CD4-positive, alpha-beta T cell (primary cell): ENCODE measurements at regions not wholly inside any gene's neighbourhood (a gene's known extent, or its start where the extent isn't known, plus 50 kb on each side); places are given as distances from the start of the nearest gene placed in this dataset.

ENCODE experiments used
- ATAC-seq: fragments of 200-7000 bp; cut with Tn5 transposase; one replicate; pipeline ENCODE4 v1.10.0; 2022; ENCODE audit warnings: mild to moderate bottlenecking; ENCODE audit not compliant: poor library complexity
- CTCF ChIA-PET: fragments of 350-600 bp; sonication (Branson Sonifier 250); formaldehyde crosslinking; loops from one replicate; lab custom pipeline; 2021; ENCODE audit warnings: antibody characterized with exemption, inconsistent platforms; lab: Charles Lee
- POLR2A ChIA-PET: fragments of 350-600 bp; sonication (Branson Sonifier 250); formaldehyde crosslinking; loops from one replicate; lab custom pipeline; 2021; ENCODE audit warnings: antibody characterized with exemption, inconsistent platforms; lab: Charles Lee
- DNase-seq, 14 experiments: peaks; one replicate each; pipeline ENCODE4 v3.0.0-alpha.2; 2013 to 2020; ENCODE audit warnings: mixed read lengths in 2 of 14
- H3K27ac ChIP-seq, 2 donors: one replicate each; pipeline versions ENCODE4 v1.5.1 to v1.7.0; 2013; ENCODE audit warnings: low read length in 2 of 2, low read depth in 1 of 2, mild to moderate bottlenecking in 1 of 2
- H3K27me3 ChIP-seq, 2 experiments: 1 replicate in 1 of 2; 2 replicates in 1 of 2; pipeline versions ENCODE4 v1.6.1 to v1.7.0; 2013; ENCODE audit warnings: low read length in 2 of 2, control low read depth in 1 of 2, mild to moderate bottlenecking in 1 of 2, moderate library complexity in 1 of 2; ENCODE audit not compliant: insufficient read depth in 2 of 2, control insufficient read depth in 1 of 2
- H3K36me3 ChIP-seq: one replicate; pipeline ENCODE4 v1.6.1; 2013; ENCODE audit warnings: low read length, control low read depth; ENCODE audit not compliant: insufficient read depth
- H3K4me1 ChIP-seq: one replicate; pipeline ENCODE4 v1.6.1; 2013; ENCODE audit warnings: low read length, control low read depth; ENCODE audit not compliant: insufficient read depth
- H3K4me3 ChIP-seq: one replicate; pipeline ENCODE4 v1.5.1; 2013; ENCODE audit warnings: mild to moderate bottlenecking, low read length, moderate library complexity
- H3K9me3 ChIP-seq, 2 experiments: 1 replicate in 1 of 2; 2 replicates in 1 of 2; pipeline versions ENCODE4 v1.6.1 to v1.7.0; 2013; ENCODE audit warnings: low read length in 2 of 2, mild to moderate bottlenecking in 2 of 2, control low read depth in 1 of 2, moderate library complexity in 1 of 2; ENCODE audit not compliant: control insufficient read depth in 1 of 2, insufficient read depth in 1 of 2
- H3K27ac Mint-ChIP-seq: one replicate; pipeline ENCODE4 v1.8.0; 2020; ENCODE audit warnings: mixed read lengths
- H3K27me3 Mint-ChIP-seq: one replicate; pipeline ENCODE4 v1.8.0; 2021; ENCODE audit warnings: mixed read lengths
- H3K36me3 Mint-ChIP-seq: one replicate; pipeline ENCODE4 v1.8.0; 2021; ENCODE audit warnings: low read depth, mixed read lengths
- H3K4me1 Mint-ChIP-seq: one replicate; pipeline ENCODE4 v1.8.0; 2021; ENCODE audit warnings: low read depth, mixed read lengths
- H3K4me3 Mint-ChIP-seq: one replicate; pipeline ENCODE4 v1.8.0; 2020; ENCODE audit warnings: mild to moderate bottlenecking, mixed read lengths
- H3K9me3 Mint-ChIP-seq: one replicate; pipeline ENCODE4 v1.8.0; 2020; ENCODE audit warnings: mixed read lengths
- intact Hi-C, 2 experiments: fragments of 100-400 bp; cut with DNase I in 1 of 2; cut with micrococcal nuclease in 1 of 2; formaldehyde crosslinking; loops; one replicate each; pipeline versions ENCODE4 v1.15.1 to v1.9.0; 2023 to 2025; cut with DNase I, micrococcal nuclease
- TF ChIP-seq, protein P1 (sequence below): fragments of 200-600 bp; IDR thresholded peaks from one replicate; pipeline ENCODE4 v1.8.0; 2022; ENCODE audit warnings: antibody characterized with exemption, mild to moderate bottlenecking

GRCh38 chr10:27601946-27602538, 97.9 kb downstream of the RAB18 start:
- no peaks in the 10 kb centered on the region for H3K36me3 Mint-ChIP-seq
- TF ChIP-seq, protein P1, sequence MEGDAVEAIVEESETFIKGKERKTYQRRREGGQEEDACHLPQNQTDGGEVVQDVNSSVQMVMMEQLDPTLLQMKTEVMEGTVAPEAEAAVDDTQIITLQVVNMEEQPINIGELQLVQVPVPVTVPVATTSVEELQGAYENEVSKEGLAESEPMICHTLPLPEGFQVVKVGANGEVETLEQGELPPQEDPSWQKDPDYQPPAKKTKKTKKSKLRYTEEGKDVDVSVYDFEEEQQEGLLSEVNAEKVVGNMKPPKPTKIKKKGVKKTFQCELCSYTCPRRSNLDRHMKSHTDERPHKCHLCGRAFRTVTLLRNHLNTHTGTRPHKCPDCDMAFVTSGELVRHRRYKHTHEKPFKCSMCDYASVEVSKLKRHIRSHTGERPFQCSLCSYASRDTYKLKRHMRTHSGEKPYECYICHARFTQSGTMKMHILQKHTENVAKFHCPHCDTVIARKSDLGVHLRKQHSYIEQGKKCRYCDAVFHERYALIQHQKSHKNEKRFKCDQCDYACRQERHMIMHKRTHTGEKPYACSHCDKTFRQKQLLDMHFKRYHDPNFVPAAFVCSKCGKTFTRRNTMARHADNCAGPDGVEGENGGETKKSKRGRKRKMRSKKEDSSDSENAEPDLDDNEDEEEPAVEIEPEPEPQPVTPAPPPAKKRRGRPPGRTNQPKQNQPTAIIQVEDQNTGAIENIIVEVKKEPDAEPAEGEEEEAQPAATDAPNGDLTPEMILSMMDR = no peak
- Histone ChIP-seq H3K9me3 (peaks cover 0 to 5% of the 10 kb centered on the region in 2 experiments), H3K4me3 (no peak overlapping the region), H3K4me1 (no peaks in the 10 kb centered on the region), H3K27ac (no peak overlapping the region), H3K36me3 (no peaks in the 10 kb centered on the region), H3K27me3 (no peaks in the 10 kb centered on the region)
- H3K4me3 Mint-ChIP-seq = no peak overlapping the region
- H3K27ac Mint-ChIP-seq = no peak overlapping the region
- H3K4me1 Mint-ChIP-seq = no peaks in the 10 kb centered on the region
- ATAC-seq (no peak), DNase-seq (no peak)
- H3K27me3 Mint-ChIP-seq = peaks cover 5% of the 10 kb centered on the region
- ChIA-PET POLR2A (no interaction called here), CTCF (no interaction called here)
- H3K9me3 Mint-ChIP-seq = peaks cover 5% of the 10 kb centered on the region
- intact Hi-C loops = no loop called here

- H3K27me3 Mint-ChIP-seq = peaks cover 5% of the 10 kb centered on the region
- Histone ChIP-seq H3K9me3 (peaks cover 0 to 5% of the 10 kb centered on the region in 2 experiments), H3K36me3 (no peaks in the 10 kb centered on the region), H3K4me1 (no peaks in the 10 kb centered on the region), H3K27ac (no peak overlapping the region), H3K4me3 (no peak overlapping the region), H3K27me3 (no peaks in the 10 kb centered on the region)
- peaks cover 2% of the 10 kb centered on the region for H3K4me1 Mint-ChIP-seq
- ATAC-seq = no peak
- H3K27ac Mint-ChIP-seq = no peak overlapping the region
- TF ChIP-seq, protein P1 = no peak
- intact Hi-C loops = no loop called here
- DNase-seq = no peak
- POLR2A ChIA-PET = no interaction called here
- H3K4me3 Mint-ChIP-seq = no peak overlapping the region
- H3K36me3 Mint-ChIP-seq = no peaks in the 10 kb centered on the region
- peaks cover 5% of the 10 kb centered on the region for H3K9me3 Mint-ChIP-seq
- CTCF ChIA-PET = no interaction called here
These were observed 99.0 kb downstream of the RAB18 start for GRCh38 chr10:27603104-27603503.

DNA sequence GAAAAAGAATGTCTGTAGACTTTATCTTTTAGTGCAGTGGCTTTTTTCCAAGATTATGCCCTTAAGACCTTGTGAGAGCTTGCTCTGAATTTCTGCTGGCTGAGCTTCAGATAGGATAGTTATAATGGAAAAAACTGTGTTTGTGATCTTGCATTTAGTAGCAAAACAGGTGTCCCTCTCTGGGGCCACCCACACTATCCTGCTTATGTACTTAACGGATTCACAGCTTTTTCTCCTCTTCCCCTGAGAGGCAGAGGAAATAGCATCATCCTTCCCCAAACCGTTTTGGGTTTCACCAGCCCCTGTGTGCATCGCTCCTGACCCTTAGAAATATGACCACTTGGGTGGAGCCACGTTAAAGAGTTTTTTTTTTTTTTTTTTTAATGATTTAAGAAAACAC, 101.2 kb downstream of the RAB18 start:
- ChIA-PET CTCF (no interaction called here), POLR2A (no interaction called here)
- TF ChIP-seq, protein P1 = no peak
- no peak for ATAC-seq
- Histone ChIP-seq H3K36me3 (no peaks in the 10 kb centered on the region), H3K9me3 (no peaks in the 10 kb centered on the region), H3K4me1 (no peaks in the 10 kb centered on the region), H3K4me3 (no peak overlapping the region), H3K27ac (no peak overlapping the region), H3K27me3 (no peaks in the 10 kb centered on the region)
- no peaks in the 10 kb centered on the region for H3K27me3 Mint-ChIP-seq
- H3K9me3 Mint-ChIP-seq = no peaks in the 10 kb centered on the region
- DNase-seq = no peak
- no peaks in the 10 kb centered on the region for H3K36me3 Mint-ChIP-seq
- intact Hi-C loops = no loop called here
- no peak overlapping the region for H3K4me3 Mint-ChIP-seq
- peaks cover 3% of the 10 kb centered on the region for H3K4me1 Mint-ChIP-seq
- H3K27ac Mint-ChIP-seq = no peak overlapping the region
